GM04504 (cell line): ENCODE measurements at regions not wholly inside any gene's neighbourhood (a gene's known extent, or its start where the extent isn't known, plus 50 kb on each side); places are given as distances from the start of the nearest gene placed in this dataset.

Experiments
- DNase-seq: peaks from one replicate; pipeline ENCODE4 v3.0.0-alpha.2; 2012; ENCODE audit warnings: low read depth

GRCh38 chr13:76516586-76516985 is 369.6 kb downstream of the KCTD12 start:
- no peak for DNase-seq

- peak; percentile 23 for DNase-seq
Observed at GRCh38 chr13:76516013-76516412, 370.2 kb downstream of the KCTD12 start.

- DNase-seq = peak; percentile 10
Observed at GRCh38 chr13:76512721-76513145, 373.5 kb downstream of the KCTD12 start.

- no peak for DNase-seq
Observed at GRCh38 chr13:76505437-76505836, 380.8 kb downstream of the KCTD12 start.

GRCh38 chr13:76503766-76504165 is 382.4 kb downstream of the KCTD12 start:
- DNase-seq = no peak

GRCh38 chr13:76503291-76503690 is 382.9 kb downstream of the KCTD12 start:
- no peak for DNase-seq

- no peak for DNase-seq
Observed at GRCh38 chr13:76500894-76501293, 385.3 kb downstream of the KCTD12 start.

GRCh38 chr13:76499891-76500290 is 386.3 kb downstream of the KCTD12 start:
- DNase-seq = no peak

- no peak for DNase-seq
Observed at GRCh38 chr13:76489274-76489673, 396.9 kb downstream of the KCTD12 start.

GRCh38 chr13:76481738-76482137 is 404.5 kb downstream of the KCTD12 start:
- DNase-seq = no peak

- no peak for DNase-seq
Observed at GRCh38 chr13:76474966-76475365, 411.2 kb downstream of the KCTD12 start.

- no peak for DNase-seq
Observed at GRCh38 chr13:76474356-76474755, 411.8 kb downstream of the KCTD12 start.

- DNase-seq = peak; percentile 48
Observed at GRCh38 chr13:76473552-76474134, 412.6 kb downstream of the KCTD12 start.

- DNase-seq = no peak
Observed at GRCh38 chr13:76472916-76473315, 413.3 kb downstream of the KCTD12 start.

- no peak for DNase-seq
Observed at GRCh38 chr13:76471486-76471885, 414.7 kb downstream of the KCTD12 start.

GRCh38 chr13:76470991-76471390 is 415.2 kb downstream of the KCTD12 start:
- DNase-seq = no peak

GRCh38 chr13:76466043-76466442 is 420.2 kb downstream of the KCTD12 start:
- DNase-seq = no peak

- DNase-seq = no peak
Observed at GRCh38 chr13:76463314-76463713, 422.9 kb downstream of the KCTD12 start.

- DNase-seq = no peak
Observed at GRCh38 chr13:76461999-76462398, 424.2 kb downstream of the KCTD12 start.

- DNase-seq = no peak
Observed at GRCh38 chr13:76461484-76461883, 424.7 kb downstream of the KCTD12 start.

GRCh38 chr13:76459863-76460262 is 426.3 kb downstream of the KCTD12 start:
- no peak for DNase-seq

- DNase-seq = peak; percentile 4
Observed at GRCh38 chr13:76455960-76456359, 430.2 kb downstream of the KCTD12 start.

- DNase-seq = no peak
Observed at GRCh38 chr13:76454991-76455390, 431.2 kb downstream of the KCTD12 start.

- DNase-seq = no peak
Observed at GRCh38 chr13:76449716-76450115, 436.5 kb downstream of the KCTD12 start.

GRCh38 chr13:76446191-76446590 is 440.0 kb downstream of the KCTD12 start:
- no peak for DNase-seq
